Choroid plexus epithelial cell (primary cell): ENCODE measurements at regions not wholly inside any gene's neighbourhood (a gene's known extent, or its start where the extent isn't known, plus 50 kb on each side); places are given as distances from the start of the nearest gene placed in this dataset.

ENCODE experiments used
- DNase-seq: peaks from one replicate; pipeline ENCODE4 v3.0.0-alpha.2; 2010; ENCODE audit warnings: low read depth
- H3K4me3 ChIP-seq: 2 replicates; pipeline ENCODE4 v1.5.1; 2011; ENCODE audit warnings: low read depth, mild to moderate bottlenecking, control low read depth, low read length, moderate library complexity
- TF ChIP-seq, protein P1 (sequence below): conservative IDR thresholded peaks from 2 replicates; pipeline ENCODE4 v1.5.1; 2011; ENCODE audit warnings: low read depth, mild to moderate bottlenecking, control low read depth, inconsistent platforms, low read length, moderate library complexity

DNA sequence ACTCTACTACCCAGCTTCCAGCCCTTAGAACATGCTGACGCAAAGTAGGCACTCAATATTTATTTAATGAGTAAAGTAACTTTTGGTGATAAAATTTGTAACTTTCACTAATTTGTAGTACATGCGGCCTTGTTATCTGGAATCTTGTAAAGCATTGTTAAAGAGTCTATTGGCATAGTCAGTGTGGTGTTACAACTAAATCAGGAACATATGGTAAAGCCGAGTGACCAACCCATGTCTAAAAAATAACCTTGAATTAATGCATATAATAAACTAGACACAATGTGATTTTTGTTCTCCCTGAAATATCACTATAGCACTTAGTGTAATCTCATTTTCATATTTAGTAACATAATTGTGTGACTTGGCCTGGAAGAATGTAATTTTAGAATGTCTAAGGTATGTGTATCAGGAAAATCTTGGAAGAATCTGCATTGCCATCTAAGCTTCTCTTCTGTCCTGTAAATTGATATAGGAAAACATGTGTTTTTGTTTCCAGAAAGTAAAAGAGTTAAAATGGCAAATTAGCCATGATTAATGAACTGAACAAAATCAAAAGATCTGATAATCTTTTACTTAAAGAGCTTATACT, 256.7 kb upstream of the GNAI1 start:
- DNase-seq = no peak
- H3K4me3 ChIP-seq = no peak overlapping the region
- TF ChIP-seq, protein P1, sequence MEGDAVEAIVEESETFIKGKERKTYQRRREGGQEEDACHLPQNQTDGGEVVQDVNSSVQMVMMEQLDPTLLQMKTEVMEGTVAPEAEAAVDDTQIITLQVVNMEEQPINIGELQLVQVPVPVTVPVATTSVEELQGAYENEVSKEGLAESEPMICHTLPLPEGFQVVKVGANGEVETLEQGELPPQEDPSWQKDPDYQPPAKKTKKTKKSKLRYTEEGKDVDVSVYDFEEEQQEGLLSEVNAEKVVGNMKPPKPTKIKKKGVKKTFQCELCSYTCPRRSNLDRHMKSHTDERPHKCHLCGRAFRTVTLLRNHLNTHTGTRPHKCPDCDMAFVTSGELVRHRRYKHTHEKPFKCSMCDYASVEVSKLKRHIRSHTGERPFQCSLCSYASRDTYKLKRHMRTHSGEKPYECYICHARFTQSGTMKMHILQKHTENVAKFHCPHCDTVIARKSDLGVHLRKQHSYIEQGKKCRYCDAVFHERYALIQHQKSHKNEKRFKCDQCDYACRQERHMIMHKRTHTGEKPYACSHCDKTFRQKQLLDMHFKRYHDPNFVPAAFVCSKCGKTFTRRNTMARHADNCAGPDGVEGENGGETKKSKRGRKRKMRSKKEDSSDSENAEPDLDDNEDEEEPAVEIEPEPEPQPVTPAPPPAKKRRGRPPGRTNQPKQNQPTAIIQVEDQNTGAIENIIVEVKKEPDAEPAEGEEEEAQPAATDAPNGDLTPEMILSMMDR = no peak

DNA sequence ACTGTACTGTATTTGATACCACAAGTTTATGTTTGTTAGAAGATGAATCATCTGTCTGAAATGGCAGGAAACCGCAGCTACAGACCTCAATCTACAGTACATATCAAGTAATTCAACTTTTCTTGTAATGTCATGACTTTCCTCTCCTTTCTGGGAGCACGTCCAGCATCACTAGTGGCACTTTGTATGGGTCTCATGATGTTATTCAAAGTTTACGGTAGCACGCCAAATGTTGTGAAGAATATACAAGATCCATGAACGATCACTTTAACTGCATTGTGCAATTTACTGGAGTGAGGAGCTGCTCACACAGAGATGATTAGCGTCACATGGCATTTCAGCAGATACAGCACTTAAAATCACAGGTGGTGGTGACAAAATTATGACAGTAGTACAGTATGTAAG, 257.8 kb upstream of the GNAI1 start:
- peak; percentile 98 for DNase-seq
- no peak overlapping the region for H3K4me3 ChIP-seq
- TF ChIP-seq, protein P1 = no peak

DNA sequence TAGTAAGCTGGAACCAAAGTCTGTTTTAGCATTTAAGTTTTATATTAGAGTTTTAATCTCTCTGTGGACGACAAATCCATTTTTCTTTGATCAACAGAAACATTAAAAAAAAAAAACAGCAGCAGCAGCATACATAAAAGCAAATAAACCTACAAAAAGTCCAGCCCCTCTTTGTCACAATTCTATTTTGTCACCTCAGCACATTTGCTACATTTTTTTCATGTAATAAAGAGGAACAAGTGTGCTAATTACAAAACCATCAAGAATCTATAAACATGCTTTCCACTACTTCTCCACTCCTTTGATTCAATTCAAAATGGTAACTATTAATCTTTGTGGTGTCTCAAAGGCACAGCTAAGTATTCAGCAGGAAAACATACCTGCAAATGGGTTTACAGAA, 259.8 kb upstream of the GNAI1 start:
- no peak for DNase-seq
- TF ChIP-seq, protein P1 = no peak
- no peak overlapping the region for H3K4me3 ChIP-seq

DNA sequence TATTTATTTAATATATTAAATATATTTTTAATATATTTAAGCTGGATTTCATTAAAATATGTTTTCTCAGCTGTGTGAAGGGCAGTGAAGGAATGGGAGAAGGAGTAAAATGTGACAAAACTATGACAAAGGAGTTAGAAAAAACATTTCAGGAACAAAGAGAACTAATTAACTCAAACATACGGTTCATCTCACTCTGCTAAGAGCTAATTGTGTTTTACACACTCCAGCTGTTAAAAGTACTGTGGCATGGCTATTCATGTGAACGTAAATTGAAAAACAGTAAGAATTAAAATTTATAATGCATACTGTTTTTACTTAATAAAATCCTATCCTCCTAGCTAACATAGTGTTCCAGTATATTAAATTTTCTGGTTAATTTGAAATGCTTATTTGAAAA, 262.5 kb upstream of the GNAI1 start:
- no peak for DNase-seq

DNA sequence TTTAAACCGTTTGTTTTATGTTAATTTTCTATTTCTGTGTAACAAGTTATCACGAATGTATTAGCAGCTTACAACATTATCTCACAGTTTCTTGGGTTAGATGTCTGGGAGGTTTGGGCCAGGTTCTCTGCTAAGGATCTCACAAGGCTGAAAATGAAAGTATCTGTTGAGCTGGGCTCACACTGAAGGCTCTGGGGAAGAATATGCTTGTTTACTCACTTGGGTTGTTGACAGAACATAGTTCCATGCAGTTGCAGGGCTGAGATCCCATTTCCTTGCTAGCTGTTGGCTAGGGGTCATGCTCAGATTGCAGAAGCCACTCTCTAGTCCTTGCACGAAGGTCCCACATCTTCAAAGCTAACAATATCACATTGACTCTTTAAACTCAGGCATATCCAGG, 266.6 kb upstream of the GNAI1 start:
- TF ChIP-seq, protein P1 = no peak
- H3K4me3 ChIP-seq = no peak overlapping the region
- peak; percentile 59 for DNase-seq

More for the DNA sequence above, 262.5 kb upstream of the GNAI1 start:
- H3K4me3 ChIP-seq = no peak overlapping the region
- TF ChIP-seq, protein P1 = no peak

DNA sequence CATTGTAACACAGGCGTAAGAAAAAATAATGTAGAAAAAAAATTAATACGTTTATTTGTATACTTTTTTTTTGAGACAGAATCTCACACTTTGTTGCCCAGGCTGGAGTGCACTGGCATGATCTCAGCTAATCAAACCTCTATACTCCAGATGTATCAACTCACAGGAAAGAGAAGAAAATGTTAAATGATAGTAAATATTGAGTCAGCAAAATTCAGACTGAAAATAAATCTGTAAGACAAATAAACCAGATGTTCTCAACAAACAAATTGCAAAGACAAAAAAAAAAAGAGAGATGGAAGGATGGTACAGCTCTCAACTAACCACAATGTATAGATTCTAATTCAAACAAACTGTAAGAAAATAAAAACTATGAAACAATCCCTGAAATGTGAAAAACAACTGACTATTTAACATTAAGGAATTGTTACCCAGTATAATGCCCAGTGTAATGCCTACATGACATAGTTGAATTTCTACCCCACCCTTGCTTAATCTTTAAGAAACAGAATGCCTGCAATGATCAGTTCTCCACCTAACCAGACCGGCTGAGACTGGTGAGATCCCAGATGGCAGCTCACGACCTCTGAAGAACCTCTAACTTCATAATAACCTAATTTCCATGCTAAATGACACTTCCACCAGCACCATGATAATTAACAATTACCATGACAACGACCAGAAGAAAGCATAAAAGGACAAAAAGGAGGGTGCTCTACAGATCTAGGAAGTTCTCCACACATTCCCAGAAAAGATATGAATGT, 272.0 kb upstream of the GNAI1 start:
- TF ChIP-seq, protein P1 = no peak
- DNase-seq = no peak
- no peak overlapping the region for H3K4me3 ChIP-seq

DNA sequence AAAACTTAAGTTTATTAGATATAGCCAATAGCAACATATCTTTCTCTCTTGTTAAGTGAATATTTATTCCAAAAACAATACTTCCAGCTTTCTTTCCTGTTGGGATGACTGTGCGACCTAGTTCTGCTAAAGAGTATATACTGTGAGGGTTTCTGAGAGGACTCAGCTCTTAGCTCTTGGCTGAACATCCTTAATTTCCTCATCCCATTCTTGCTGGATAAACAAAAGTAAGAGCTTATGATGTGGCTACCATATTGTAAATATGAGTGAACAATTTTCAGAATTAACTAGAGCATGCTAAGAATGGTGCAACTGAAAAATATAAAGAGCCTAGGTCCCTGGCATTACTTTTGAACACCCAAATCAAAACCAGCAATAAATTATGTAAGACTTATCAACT, 279.5 kb upstream of the GNAI1 start:
- no peak overlapping the region for H3K4me3 ChIP-seq
- TF ChIP-seq, protein P1 = no peak
- no peak for DNase-seq
